GM19372 (cell line): ENCODE measurements at regions not wholly inside any gene's neighbourhood (a gene's known extent, or its start where the extent isn't known, plus 50 kb on each side); places are given as distances from the start of the nearest gene placed in this dataset.
A peak's percentile ranks its signal among the peaks of the same experiment; 100 is the strongest.
"Not testable (repeated sequence)": the region's sequence is repeated elsewhere in the genome, so short reads cannot be mapped to it uniquely, and the experiment has no call there.

Source experiments
- ATAC-seq: cut with Tn5 transposase; IDR thresholded peaks from one replicate; pipeline ENCODE4 v1.9.1; 2021; ENCODE audit warnings: mild to moderate bottlenecking, low read depth, moderate library complexity; ENCODE audit not compliant: unreplicated experiment

DNA sequence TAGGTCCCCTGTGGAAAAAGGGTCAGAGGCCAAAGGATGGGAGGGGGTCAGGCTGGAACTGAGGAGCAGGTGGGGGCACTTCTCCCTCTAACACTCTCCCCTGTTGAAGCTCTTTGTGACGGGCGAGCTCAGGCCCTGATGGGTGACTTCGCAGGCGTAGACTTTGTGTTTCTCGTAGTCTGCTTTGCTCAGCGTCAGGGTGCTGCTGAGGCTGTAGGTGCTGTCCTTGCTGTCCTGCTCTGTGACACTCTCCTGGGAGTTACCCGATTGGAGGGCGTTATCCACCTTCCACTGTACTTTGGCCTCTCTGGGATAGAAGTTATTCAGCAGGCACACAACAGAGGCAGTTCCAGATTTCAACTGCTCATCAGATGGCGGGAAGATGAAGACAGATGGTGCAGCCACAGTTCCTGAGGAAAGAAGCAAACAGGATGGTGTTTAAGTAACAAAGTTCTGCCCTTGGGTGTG lies 165.8 kb downstream of the RPIA start:
- no peak for ATAC-seq

DNA sequence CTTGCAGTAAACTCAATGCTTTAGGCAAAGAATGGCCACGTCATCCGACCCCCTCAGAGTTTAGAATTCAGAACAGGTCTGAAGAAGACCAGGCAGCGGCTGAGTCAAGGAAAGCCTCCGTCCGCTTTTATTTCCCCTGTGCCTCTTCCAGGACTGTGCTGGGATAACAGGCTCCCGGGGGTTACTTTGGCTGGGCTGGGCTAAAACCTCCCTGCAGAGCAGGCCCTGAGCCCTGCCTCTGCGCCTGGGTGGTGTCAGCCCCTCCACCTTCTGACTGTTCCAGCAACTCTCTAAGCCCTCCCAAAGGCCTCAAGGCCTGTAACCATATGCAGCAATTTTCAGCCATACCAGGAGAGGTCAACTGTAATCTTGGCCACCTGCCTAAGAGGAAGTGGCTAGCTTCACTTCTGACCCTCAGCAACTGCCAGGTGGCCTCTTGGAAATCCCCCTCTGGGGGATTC lies 166.5 kb downstream of the RPIA start:
- peak; percentile 26 for ATAC-seq

DNA sequence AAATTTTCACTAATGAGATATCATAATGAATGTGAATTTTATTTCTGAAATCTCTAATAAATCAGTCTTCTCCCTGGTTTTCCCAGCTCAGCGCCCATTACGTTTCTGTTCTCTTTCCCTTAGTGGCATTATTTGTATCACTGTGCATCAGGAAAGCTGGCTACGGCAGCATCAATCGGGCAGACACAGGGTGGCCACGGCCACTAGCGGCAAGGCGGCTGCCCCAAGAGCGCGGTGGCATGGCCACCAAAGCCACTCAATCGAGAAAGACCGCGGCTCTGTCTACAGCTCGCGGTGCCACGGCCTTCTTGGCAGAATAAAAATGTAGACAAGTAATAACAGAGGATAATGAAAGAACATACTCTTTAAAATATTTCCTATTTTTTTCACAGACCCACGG lies 168.0 kb downstream of the RPIA start:
- ATAC-seq: no peak

DNA sequence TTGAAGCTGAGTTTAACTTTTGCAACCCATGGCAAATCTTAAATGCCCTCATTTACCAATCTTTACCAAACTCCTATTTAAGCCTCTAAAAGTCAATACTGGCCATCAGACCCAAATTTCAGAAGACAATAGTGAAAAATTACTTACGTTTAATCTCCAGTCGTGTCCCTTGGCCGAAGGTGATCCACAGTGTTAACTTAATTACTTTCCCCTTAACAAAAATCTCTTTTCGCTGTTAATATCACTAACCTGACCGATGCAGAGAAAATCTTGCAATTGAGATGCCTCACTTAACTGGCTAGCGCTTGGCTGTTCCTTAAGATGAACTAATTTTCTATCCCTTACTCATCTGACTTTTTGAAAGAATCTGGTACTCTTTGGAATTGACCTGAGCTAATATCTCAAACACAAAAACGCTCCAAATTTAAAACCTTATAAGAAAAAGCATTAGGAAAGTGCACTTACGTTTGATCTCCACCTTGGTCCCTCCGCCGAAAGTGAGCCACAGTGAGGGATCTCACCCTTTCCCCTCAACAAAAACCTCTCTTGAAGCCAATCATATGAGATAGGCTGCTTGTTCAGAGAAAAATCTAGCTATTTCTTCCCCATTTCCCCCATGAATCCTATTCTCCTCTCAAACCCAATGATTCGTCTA lies 169.1 kb downstream of the RPIA start:
- ATAC-seq: no peak

DNA sequence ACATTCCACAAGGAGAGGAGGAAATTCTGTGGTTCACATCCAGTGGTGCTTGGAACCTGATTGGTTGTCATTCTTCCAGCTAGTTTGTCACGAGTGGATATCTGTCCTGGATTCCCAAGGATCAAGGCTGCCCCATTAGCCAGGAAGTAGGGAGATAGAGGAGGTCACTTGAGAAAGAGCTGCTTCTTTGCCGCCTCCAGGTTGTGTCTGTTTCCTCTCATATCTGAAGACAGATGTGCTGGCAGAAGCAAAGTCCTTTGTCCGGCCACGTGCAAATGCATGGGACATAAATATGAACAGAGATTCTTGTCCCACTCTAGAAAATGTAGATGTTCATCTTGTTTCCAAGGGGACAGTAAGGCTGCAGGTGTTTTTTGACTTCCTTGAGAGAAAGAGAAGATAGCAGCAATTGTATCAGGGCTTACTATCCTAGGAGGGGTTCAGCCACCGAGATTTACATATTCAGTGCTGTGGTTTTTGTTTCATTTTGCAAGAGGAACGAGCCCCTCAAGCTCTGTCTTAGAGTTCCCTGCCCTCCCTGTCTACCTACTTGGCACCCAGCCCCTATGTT lies 174.4 kb downstream of the RPIA start:
- peak; percentile 51 for ATAC-seq

DNA sequence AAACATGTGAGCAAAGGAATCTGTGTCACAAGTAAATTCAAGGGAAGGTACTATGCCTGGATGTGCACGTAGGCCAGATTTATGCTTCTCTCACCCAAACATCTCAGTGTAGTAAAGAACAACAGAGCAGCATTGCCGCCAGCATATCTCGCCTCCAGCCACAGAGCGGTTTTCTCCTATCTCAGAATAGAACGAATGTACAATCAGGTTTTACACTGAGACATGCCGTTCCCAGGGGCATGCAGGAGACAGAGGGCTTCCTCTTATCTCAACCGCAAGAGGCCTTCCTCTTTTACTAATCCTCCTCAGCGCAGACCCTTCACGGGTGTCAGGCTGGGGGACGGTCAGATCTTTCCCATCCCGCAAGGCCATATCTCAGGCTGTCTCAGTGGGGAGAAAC lies 175.3 kb downstream of the RPIA start:
- ATAC-seq: no peak

DNA sequence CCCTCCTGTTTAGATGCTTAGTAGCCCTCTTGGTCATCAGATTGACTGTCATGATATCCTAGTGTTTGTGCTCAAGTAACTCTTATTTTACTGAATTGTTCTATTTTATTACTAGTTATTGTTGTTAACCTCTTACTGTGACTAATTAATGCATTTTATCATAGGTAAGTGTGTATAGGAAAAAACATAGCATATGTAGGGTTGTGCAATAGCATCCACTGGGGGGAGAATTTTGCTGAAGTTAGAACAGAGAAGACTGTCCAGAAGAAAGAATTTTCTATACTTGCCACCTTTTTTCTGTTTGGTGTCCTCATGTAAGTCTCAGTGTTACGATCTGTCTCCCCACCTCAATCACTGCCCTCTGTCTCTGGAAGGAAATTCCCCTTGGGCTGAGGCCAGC lies 177.4 kb downstream of the RPIA start:
- no peak for ATAC-seq

DNA sequence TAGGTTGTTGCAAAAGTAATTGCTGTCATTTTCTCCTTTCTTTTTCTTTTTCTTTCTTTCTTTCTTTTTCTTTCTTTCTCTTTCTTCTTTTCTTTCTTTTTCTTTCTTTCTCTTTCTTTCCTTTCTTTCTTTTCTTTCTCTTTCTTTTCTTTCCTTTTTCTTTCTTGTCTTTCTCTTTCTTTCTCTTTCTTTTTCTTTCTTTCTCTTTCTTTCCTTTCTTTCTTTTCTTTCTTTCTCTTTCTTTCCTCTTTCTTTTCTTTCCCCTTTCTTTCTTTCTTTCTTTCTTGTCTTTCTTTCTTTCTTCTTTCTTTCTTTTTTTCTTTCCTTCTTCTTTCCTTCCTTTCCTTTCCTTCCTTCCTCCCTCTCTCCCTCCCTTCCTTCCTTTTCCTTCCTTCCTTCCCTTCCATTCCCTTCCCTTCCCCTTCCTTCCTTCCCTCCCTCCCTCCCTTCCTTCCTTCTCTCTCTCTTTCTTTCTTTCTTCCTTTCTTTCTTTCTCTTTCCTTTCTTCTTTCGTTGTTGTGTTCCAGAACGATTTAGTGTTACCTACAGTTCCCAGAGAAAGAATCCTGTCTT lies 178.9 kb downstream of the RPIA start:
- no peak for ATAC-seq

DNA sequence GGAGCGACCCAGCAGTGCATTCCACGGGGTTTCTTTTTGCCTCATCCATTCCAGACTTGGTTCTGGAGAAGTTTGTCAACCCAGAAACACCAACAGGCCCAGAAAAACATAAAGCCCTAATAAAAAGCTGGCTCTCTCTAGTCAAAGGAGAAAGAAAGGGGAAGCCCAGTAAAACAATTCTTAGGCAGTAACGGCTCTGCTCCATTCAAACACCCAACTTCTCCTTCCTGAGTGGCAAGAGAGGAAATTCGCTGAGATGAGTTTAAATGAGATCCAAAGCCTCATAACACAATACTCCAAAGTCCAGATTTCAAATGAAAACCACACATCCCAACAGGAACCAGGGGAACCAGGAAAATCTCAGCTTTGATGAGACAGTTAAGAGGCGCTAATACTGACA lies 179.9 kb downstream of the RPIA start:
- ATAC-seq: no peak

DNA sequence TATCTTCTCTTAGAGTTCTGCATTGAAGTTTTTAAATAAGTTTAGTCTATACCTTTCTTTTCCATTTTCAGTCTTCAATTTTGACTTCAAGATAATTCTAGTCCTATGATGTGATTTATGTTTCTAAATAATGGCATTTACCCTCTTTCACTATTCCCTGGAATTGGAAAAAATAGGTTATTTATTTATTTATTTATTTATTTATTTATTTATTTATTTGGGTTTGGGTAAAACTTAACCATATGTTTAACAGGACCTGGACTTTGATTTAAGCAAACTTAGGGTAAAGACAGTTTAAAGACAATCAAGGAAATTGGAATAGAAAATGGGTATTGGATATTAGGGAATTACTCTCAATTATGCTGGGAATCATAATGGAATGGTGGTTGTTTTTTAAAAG lies 182.1 kb downstream of the RPIA start:
- ATAC-seq: no peak

DNA sequence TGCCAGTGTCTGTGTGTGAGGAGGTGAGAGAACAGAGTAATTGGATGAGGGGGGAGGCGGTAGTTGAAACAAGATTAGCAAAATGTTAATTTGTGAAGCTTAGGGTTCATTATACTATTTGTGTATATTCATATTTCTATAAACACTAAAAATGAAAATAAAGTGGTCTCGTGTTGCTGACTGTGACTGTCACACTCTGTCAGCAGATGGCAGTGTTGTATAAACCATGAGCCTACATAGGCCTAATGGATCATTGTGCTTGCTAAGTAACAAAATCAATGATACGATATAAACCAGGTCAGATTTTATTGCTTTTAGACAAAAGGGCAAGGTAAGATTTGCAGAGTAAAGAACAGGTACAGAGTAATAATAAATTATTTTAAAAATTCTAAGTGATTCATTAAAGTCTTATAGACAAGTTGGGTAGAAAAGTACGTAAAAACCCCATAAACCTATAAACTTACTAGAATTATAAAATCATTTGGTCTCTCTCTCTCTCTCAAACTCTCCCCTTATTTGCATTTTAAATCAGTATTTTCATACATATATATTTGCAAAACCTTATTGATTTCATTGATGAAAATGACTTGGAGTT lies 182.7 kb downstream of the RPIA start:
- ATAC-seq: no peak

DNA sequence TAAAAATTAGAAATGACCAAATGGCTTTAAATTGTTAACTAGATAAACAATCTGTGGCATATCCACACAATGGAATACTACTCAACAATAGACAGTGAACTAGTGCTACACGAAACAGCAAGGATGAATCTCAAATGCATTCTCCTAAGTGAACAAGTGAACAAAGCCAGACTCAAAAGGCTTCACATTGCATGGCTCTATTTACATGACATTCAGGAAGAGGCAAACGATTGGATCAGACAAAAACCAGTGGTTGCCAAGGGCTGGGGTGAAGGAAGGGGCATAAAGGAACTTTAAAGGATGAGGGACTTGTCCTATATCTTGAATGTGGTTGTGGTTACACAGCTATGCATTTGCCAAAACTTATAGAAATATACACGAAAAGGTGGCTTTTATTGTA lies 184.3 kb downstream of the RPIA start:
- ATAC-seq: no peak

DNA sequence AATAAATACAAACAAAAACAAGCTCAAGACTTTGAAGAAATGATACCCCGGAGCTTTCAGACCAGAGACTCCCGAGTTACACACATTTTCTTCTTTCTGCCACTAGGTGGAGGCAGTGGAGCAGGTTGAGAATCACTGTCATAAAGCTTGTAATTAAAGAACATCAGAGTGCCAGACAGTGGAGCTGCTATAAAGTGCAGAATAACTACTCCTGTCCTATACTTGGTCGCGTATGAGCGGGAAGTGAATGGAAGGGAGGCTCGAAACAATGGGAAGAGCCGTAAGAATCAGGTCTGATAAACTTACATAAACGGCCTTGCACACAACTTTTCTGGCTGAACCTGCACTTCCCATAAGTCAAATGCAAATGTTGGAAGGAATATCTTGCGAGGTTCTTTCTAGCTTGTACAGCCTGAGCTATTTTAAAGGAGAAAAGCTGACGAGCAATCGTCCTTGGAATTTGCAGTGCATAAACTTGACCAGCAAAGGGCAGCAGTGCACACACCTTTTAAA lies 189.0 kb downstream of the RPIA start:
- ATAC-seq: peak; percentile 50

DNA sequence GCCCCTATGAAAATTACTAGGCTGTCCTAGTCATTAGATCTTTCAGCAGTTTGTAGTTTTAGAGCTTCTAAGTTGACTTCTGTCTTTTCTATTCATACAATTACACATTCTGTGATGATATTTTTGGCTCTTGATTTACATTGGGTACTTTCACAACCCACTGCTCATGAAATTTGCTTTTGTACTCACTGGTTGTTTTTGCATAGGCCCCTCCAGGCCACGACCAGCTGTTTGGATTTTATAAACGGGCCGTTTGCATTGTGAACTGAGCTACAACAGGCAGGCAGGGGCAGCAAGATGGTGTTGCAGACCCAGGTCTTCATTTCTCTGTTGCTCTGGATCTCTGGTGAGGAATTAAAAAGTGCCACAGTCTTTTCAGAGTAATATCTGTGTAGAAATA lies 193.8 kb downstream of the RPIA start:
- peak; percentile 71 for ATAC-seq

DNA sequence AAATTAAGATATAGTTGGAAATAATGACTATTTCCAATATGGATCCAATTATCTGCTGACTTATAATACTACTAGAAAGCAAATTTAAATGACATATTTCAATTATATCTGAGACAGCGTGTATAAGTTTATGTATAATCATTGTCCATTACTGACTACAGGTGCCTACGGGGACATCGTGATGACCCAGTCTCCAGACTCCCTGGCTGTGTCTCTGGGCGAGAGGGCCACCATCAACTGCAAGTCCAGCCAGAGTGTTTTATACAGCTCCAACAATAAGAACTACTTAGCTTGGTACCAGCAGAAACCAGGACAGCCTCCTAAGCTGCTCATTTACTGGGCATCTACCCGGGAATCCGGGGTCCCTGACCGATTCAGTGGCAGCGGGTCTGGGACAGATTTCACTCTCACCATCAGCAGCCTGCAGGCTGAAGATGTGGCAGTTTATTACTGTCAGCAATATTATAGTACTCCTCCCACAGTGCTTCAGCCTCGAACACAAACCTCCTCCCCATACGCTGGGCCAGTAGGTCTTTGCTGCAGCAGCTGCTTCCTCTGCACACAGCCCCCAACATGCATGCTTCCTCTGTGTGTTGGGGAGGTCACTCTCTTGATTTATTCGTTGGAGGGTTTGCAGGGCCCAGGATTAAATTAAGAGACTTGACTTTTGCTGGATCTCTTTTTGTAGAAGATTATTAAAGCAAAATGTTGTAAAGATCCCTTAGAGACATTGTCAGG lies 194.4 kb downstream of the RPIA start:
- ATAC-seq: peak; percentile 66

DNA sequence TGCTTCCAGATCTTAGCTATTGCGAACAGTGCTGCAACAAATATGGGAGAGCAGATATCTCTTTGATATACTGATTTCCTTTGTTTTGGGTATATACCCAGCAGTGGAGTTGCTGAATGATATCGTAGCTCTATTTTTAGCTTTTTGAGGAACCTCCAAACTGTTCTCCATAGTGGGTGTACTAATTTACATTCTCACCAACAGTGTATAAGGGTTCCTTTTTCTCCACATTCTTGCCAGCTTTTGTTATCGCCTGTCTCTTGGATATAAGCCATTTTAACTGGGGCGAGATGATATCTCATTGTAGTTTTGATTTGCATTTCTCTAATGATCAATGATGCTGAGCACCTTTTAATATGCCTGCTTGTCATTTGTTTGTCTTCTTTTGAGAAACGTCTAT lies 196.0 kb downstream of the RPIA start:
- ATAC-seq: not testable (repeated sequence)

DNA sequence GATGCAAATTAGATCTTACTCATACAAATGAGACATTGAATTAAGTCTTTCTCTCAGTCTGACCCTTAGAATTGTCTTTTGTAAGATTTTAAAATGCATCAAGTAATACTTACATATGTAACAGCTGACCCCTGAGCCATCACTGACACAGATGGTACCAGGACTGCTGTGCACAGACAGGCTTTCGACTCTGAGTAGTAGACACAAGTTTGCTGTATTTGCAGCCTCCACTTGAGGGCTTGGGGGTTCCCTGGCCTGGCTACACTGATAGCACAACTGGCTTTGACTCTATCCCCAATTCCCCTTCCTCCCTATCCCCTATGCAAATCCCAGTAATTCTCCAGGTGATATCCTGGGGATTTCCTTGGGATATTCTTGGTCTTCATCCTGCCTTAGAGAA lies 200.7 kb downstream of the RPIA start:
- ATAC-seq: no peak

DNA sequence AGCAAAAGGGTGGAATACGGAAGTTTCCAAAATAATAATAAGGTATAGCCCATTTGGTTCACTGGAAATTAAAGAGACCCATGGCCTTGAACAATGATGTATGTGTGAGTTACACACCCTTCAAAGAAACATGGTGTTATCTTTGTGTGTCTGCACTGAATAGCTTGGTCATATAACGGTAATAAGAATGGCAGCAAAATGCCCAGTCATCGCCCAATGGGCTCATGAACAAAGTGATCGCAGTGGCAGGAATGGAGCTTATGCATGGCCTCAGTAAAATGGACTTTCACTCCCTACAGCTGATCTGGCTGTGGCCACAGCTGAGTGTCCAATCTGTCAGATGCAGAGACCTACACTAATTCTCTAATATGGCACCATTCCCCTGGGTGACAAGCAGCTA lies 201.3 kb downstream of the RPIA start:
- ATAC-seq: no peak

DNA sequence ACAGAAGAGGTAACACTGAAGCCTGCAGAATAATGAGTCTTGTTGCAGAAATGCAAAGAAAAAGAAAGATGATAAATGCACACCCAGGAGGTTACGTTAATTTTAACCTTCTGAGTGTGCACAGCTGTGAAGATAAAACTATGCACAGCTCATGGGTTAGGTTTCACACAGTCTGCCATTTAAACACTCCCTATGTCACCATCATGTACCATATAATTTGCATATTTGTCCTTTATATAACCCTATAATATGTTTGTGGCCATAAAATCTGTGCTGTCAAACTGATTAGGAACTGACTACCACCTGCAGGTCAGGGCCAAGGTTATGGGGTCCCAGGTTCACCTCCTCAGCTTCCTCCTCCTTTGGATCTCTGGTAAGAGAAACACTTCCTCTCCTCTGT lies 205.5 kb downstream of the RPIA start:
- no peak for ATAC-seq

DNA sequence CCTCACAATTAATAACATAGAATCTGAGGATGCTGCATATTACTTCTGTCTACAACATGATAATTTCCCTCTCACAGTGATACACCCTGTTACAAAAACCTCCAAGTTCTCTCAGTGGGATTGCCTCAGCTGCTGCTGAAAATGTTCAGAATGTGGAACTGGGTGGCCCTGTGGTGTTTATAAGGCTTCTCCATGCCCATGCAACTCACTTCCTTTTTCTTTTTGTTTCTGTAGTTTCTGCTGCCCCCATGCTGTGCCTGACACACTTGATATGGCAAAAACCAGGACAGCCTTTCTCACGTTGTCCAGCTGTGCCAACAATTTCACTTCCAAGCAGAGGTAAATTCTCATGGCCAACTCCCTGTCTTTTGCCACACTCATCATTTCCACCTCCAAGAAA lies 206.2 kb downstream of the RPIA start:
- no peak for ATAC-seq
